Esophagus muscularis mucosa (tissue), 4 donors: ENCODE measurements at regions not wholly inside any gene's neighbourhood (a gene's known extent, or its start where the extent isn't known, plus 50 kb on each side); places are given as distances from the start of the nearest gene placed in this dataset.

Source experiments
- DNase-seq: peaks from one replicate; pipeline ENCODE4 v3.0.0-alpha.2; 2017; ENCODE audit errors: extremely low spot score
- H3K27ac ChIP-seq, 4 donors: fragments of 200-600 bp; sonication (generic); replicated peaks in 1 of 4; 1 replicate in 3 of 4; 2 replicates in 1 of 4; pipeline ENCODE4 v1.5.1; 2016 to 2019; ENCODE audit warnings: mild to moderate bottlenecking in 1 of 4
- H3K27me3 ChIP-seq, 4 donors: fragments of 200-600 bp; sonication (generic); one replicate each; pipeline versions ENCODE4 v1.5.1 to v1.6.0; 2016 to 2019
- H3K36me3 ChIP-seq, 4 donors: fragments of 200-600 bp; sonication (generic); one replicate each; pipeline ENCODE4 v1.5.1; 2016 to 2019
- H3K4me1 ChIP-seq, 4 donors: fragments of 200-600 bp; sonication (generic); one replicate each; pipeline ENCODE4 v1.5.1; 2016 to 2019
- H3K4me3 ChIP-seq, 4 donors: fragments of 200-600 bp; sonication (generic); 1 replicate in 2 of 4; 2 replicates in 2 of 4; pipeline ENCODE4 v1.5.1; 2016 to 2019; ENCODE audit warnings: mild to moderate bottlenecking in 4 of 4, moderate library complexity in 1 of 4
- H3K9me3 ChIP-seq, 4 donors: fragments of 200-600 bp; sonication (generic); 1 replicate in 3 of 4; 2 replicates in 1 of 4; pipeline ENCODE4 v1.5.1; 2016 to 2019
- CTCF ChIP-seq, 3 experiments: fragments of 200-600 bp in 2 of 3; fragments of 450-650 bp in 1 of 3; sonication (generic) in 2 of 3; IDR thresholded peaks; one replicate each; pipeline ENCODE4 v1.5.1; 2017 to 2019; ENCODE audit warnings: antibody characterized with exemption in 3 of 3, mild to moderate bottlenecking in 2 of 3, moderate library complexity in 1 of 3
- EP300 ChIP-seq: sonication (generic); formaldehyde crosslinking; IDR thresholded peaks from one replicate; pipeline ENCODE4 v1.6.1; 2017; ENCODE audit warnings: antibody characterized with exemption
- POLR2A ChIP-seq: fragments of 450-650 bp; IDR thresholded peaks from one replicate; pipeline ENCODE4 v1.6.1; 2017; ENCODE audit warnings: antibody characterized with exemption, moderate library complexity, mild to moderate bottlenecking, low read depth
- POLR2AphosphoS5 ChIP-seq, 2 donors: sonication (generic); formaldehyde crosslinking; IDR thresholded peaks; one replicate each; pipeline ENCODE4 v1.6.1; 2017; ENCODE audit warnings: antibody characterized with exemption in 2 of 2
- WGBS: methylation state at CpG from one replicate; pipeline ENCODE4 v1.1.5; 2018; 5-methylcytosine and 5-hydroxymethylcytosine counted together
- intact Hi-C: fragments of 100-400 bp; cut with DNase I; formaldehyde crosslinking; loops from one replicate; pipeline ENCODE4 v1.15.1; 2023

- intact Hi-C loops = no loop called here
- H3K4me1 ChIP-seq = no peaks in the 10 kb centered on the region
Observed at GRCh38 chr7:84614821-84615501, 420.4 kb upstream of the SEMA3A start.

GRCh38 chr7:84612981-84613681 is 418.5 kb upstream of the SEMA3A start:
- 71% methylated on average over 5 of the region's 5 CpGs for WGBS

More at GRCh38 chr7:84614821-84615501, 420.4 kb upstream of the SEMA3A start:
- no peaks in the 10 kb centered on the region for H3K36me3 ChIP-seq
- TF ChIP-seq EP300 (no peak), POLR2AphosphoS5 (IDR thresholded peaks at IDR 0.05) (no peak), CTCF (IDR thresholded peaks at IDR 0.05) (no peak), POLR2A (no peak)
- no peak overlapping the region for H3K27ac ChIP-seq
- DNase-seq = no peak
- no peak overlapping the region for H3K4me3 ChIP-seq
- H3K27me3 ChIP-seq = no peaks in the 10 kb centered on the region
- H3K9me3 ChIP-seq = no peaks in the 10 kb centered on the region

GRCh38 chr7:84611391-84611790 is 416.8 kb upstream of the SEMA3A start:
- DNase-seq = no peak
- H3K27me3 ChIP-seq = no peaks in the 10 kb centered on the region
- no peak overlapping the region for H3K27ac ChIP-seq
- TF ChIP-seq POLR2A (no peak), CTCF (IDR thresholded peaks at IDR 0.05) (no peak)
- no peaks in the 10 kb centered on the region for H3K4me1 ChIP-seq
- H3K9me3 ChIP-seq = no peaks in the 10 kb centered on the region
- intact Hi-C loops = no loop called here
- 74% methylated on average over 2 of the region's 2 CpGs for WGBS
- H3K4me3 ChIP-seq = no peak overlapping the region
- H3K36me3 ChIP-seq = no peaks in the 10 kb centered on the region

More at GRCh38 chr7:84612981-84613681, 418.5 kb upstream of the SEMA3A start:
- Histone ChIP-seq H3K9me3 (no peaks in the 10 kb centered on the region), H3K27ac (no peak overlapping the region), H3K4me1 (no peaks in the 10 kb centered on the region), H3K4me3 (no peak overlapping the region), H3K36me3 (no peaks in the 10 kb centered on the region), H3K27me3 (no peaks in the 10 kb centered on the region)
- TF ChIP-seq POLR2A (no peak), CTCF (IDR thresholded peaks at IDR 0.05) (no peak), POLR2AphosphoS5 (IDR thresholded peaks at IDR 0.05) (no peak), EP300 (no peak)
- intact Hi-C loops = no loop called here
- no peak for DNase-seq

- intact Hi-C loops = no loop called here
- Histone ChIP-seq H3K27me3 (no peaks in the 10 kb centered on the region), H3K4me1 (no peaks in the 10 kb centered on the region), H3K27ac (no peak overlapping the region), H3K9me3 (no peaks in the 10 kb centered on the region), H3K36me3 (no peaks in the 10 kb centered on the region), H3K4me3 (no peak overlapping the region)
- TF ChIP-seq EP300 = no peak
- TF ChIP-seq CTCF (IDR thresholded peaks at IDR 0.05) = no peak
- TF ChIP-seq POLR2A = no peak
- TF ChIP-seq POLR2AphosphoS5 (IDR thresholded peaks at IDR 0.05) = no peak
- WGBS = 95% methylated on average over 4 of the region's 4 CpGs
- no peak for DNase-seq
Observed at GRCh38 chr7:84610390-84610789, 415.8 kb upstream of the SEMA3A start.
